ENCODE measurements at regions not wholly inside any gene's neighbourhood (a gene's known extent, or its start where the extent isn't known, plus 50 kb on each side); places are given as distances from the start of the nearest gene placed in this dataset.

GRCh38 chr2:142445023-142445422 lies 314.2 kb upstream of the LRP1B start:
- no peak for ATAC-seq (ENCODE audit: low FRiP score in 2 of 2)
- no peaks in the 10 kb centered on the region for H3K36me3 ChIP-seq
- TF ChIP-seq POLR2AphosphoS5 (IDR thresholded peaks at IDR 0.05) (no peak), POLR2A (IDR thresholded peaks at IDR 0.05) (no peak), CTCF (IDR thresholded peaks at IDR 0.05) (no peak), EP300 (IDR thresholded peaks at IDR 0.05) (no peak)
- H3K9me3 ChIP-seq: no peaks in the 10 kb centered on the region
- no peak overlapping the region for H3K4me3 ChIP-seq
- H3K27me3 ChIP-seq: no peaks in the 10 kb centered on the region
- no peak overlapping the region for H3K27ac ChIP-seq
- no peaks in the 10 kb centered on the region for H3K4me1 ChIP-seq
- no peak for DNase-seq
- WGBS, 2 donors: 85 to 93% methylated on average over 2 of the region's 2 CpGs

GRCh38 chr2:142435847-142436246 lies 305.0 kb upstream of the LRP1B start:
- H3K36me3 ChIP-seq: no peaks in the 10 kb centered on the region
- H3K4me1 ChIP-seq: no peaks in the 10 kb centered on the region
- WGBS, 2 donors: 73 to 81% methylated on average over 2 to 3 of the region's 3 CpGs
- no peaks in the 10 kb centered on the region for H3K9me3 ChIP-seq
- TF ChIP-seq POLR2AphosphoS5 (IDR thresholded peaks at IDR 0.05) (no peak), EP300 (IDR thresholded peaks at IDR 0.05) (no peak), POLR2A (IDR thresholded peaks at IDR 0.05) (no peak), CTCF (IDR thresholded peaks at IDR 0.05) (no peak)
- ATAC-seq (ENCODE audit: low FRiP score in 2 of 2) (no peak), DNase-seq (no peak)
- H3K27ac ChIP-seq: no peak overlapping the region
- H3K27me3 ChIP-seq: no peaks in the 10 kb centered on the region
- H3K4me3 ChIP-seq: no peak overlapping the region

- Histone ChIP-seq H3K4me3 (no peak overlapping the region), H3K4me1 (no peaks in the 10 kb centered on the region)
Observed at GRCh38 chr2:142426064-142426463, 295.2 kb upstream of the LRP1B start.

GRCh38 chr2:142425551-142425950 lies 294.7 kb upstream of the LRP1B start:
- DNase-seq: no peak
- 59 to 72% methylated on average over 3 of the region's 3 CpGs for WGBS, 2 donors
- TF ChIP-seq CTCF (IDR thresholded peaks at IDR 0.05) (no peak), POLR2AphosphoS5 (IDR thresholded peaks at IDR 0.05) (no peak), POLR2A (IDR thresholded peaks at IDR 0.05) (no peak), EP300 (IDR thresholded peaks at IDR 0.05) (no peak)
- H3K4me3 ChIP-seq: no peak overlapping the region
- H3K4me1 ChIP-seq: no peaks in the 10 kb centered on the region
- no peaks in the 10 kb centered on the region for H3K27me3 ChIP-seq
- H3K36me3 ChIP-seq: no peaks in the 10 kb centered on the region
- H3K9me3 ChIP-seq: no peaks in the 10 kb centered on the region
- ATAC-seq (ENCODE audit: low FRiP score in 2 of 2): no peak
- no peak overlapping the region for H3K27ac ChIP-seq

More at GRCh38 chr2:142426064-142426463, 295.2 kb upstream of the LRP1B start:
- no peaks in the 10 kb centered on the region for H3K9me3 ChIP-seq
- H3K36me3 ChIP-seq: no peaks in the 10 kb centered on the region
- no peaks in the 10 kb centered on the region for H3K27me3 ChIP-seq
- ATAC-seq (ENCODE audit: low FRiP score in 2 of 2) (no peak), DNase-seq (no peak)
- TF ChIP-seq POLR2AphosphoS5 (IDR thresholded peaks at IDR 0.05): no peak
- WGBS, 2 donors: 79 to 85% methylated on average over 5 of the region's 5 CpGs
- H3K27ac ChIP-seq: no peak overlapping the region

- Histone ChIP-seq H3K4me1 (no peaks in the 10 kb centered on the region), H3K27me3 (no peaks in the 10 kb centered on the region), H3K27ac (no peak overlapping the region), H3K4me3 (no peak overlapping the region), H3K9me3 (no peaks in the 10 kb centered on the region), H3K36me3 (no peaks in the 10 kb centered on the region)
- 68 to 83% methylated on average over 1 of the region's 1 CpG for WGBS, 2 donors
- ATAC-seq (ENCODE audit: low FRiP score in 2 of 2) (no peak), DNase-seq (no peak)
- TF ChIP-seq POLR2A (IDR thresholded peaks at IDR 0.05): no peak
Observed at GRCh38 chr2:142423603-142424002, 292.8 kb upstream of the LRP1B start.

GRCh38 chr2:142422769-142423168 lies 292.0 kb upstream of the LRP1B start:
- WGBS, 2 donors: 61 to 76% methylated on average over 2 of the region's 2 CpGs
- ATAC-seq (ENCODE audit: low FRiP score in 2 of 2) (no peak), DNase-seq (no peak)
- H3K4me3 ChIP-seq: no peak overlapping the region
- TF ChIP-seq CTCF (IDR thresholded peaks at IDR 0.05): no peak
- TF ChIP-seq EP300 (IDR thresholded peaks at IDR 0.05): no peak
- no peak for TF ChIP-seq POLR2A (IDR thresholded peaks at IDR 0.05)
- TF ChIP-seq POLR2AphosphoS5 (IDR thresholded peaks at IDR 0.05): no peak
- no peaks in the 10 kb centered on the region for H3K36me3 ChIP-seq
- no peaks in the 10 kb centered on the region for H3K9me3 ChIP-seq
- no peaks in the 10 kb centered on the region for H3K27me3 ChIP-seq
- no peaks in the 10 kb centered on the region for H3K4me1 ChIP-seq
- H3K27ac ChIP-seq: no peak overlapping the region

Data from upper lobe of left lung (tissue), 6 donors.